HepG2 (cell line): ENCODE measurements at regions not wholly inside any gene's neighbourhood (a gene's known extent, or its start where the extent isn't known, plus 50 kb on each side); places are given as distances from the start of the nearest gene placed in this dataset.

ENCODE experiments used
- AGO1 ChIP-seq: fragments of 200-400 bp; formaldehyde crosslinking; IDR thresholded peaks from 2 replicates; pipeline ENCODE4 v1.6.1; 2017; ENCODE audit warnings: mild to moderate bottlenecking, low read depth, low read length, moderate library complexity; ENCODE audit not compliant: poor library complexity, severe bottlenecking
- IKZF4 ChIP-seq: sonication (generic); formaldehyde crosslinking; IDR thresholded peaks from 2 replicates; pipeline ENCODE4 v1.5.1; 2020; ENCODE audit warnings: borderline replicate concordance, mild to moderate bottlenecking, low read depth, missing genetic modification reagents; ENCODE audit errors: not compliant biosample characterization
- IKZF5 ChIP-seq: IDR thresholded peaks from 2 replicates; pipeline ENCODE4 v1.6.1; 2018; ENCODE audit warnings: missing genetic modification reagents, mild to moderate bottlenecking, missing compliant biosample characterization
- MEIS1 ChIP-seq: sonication (generic); formaldehyde crosslinking; IDR thresholded peaks from 2 replicates; pipeline ENCODE4 v1.9.0; 2021; ENCODE audit warnings: mild to moderate bottlenecking, missing genetic modification reagents, moderate library complexity, borderline replicate concordance
- MTF1 ChIP-seq: sonication (generic); formaldehyde crosslinking; IDR thresholded peaks from 2 replicates; pipeline ENCODE4 v1.5.0; 2020; ENCODE audit warnings: missing genetic modification reagents
- NR2F2 ChIP-seq: IDR thresholded peaks from 2 replicates; pipeline ENCODE4 v1.6.1; 2012; ENCODE audit warnings: low read depth, inconsistent platforms, borderline replicate concordance
- POLR2AphosphoS2 ChIP-seq: IDR thresholded peaks from 2 replicates; pipeline ENCODE4 v1.6.1; 2011; ENCODE audit warnings: low read depth, low read length, improper control_type of control experiment
- SMYD3 ChIP-seq: sonication (generic); formaldehyde crosslinking; IDR thresholded peaks from 2 replicates; pipeline ENCODE4 v1.8.1; 2023; ENCODE audit warnings: mild to moderate bottlenecking, missing genetic modification reagents
- TARDBP ChIP-seq: sonication (generic); formaldehyde crosslinking; IDR thresholded peaks from 2 replicates; pipeline ENCODE4 v1.8.0; 2022; ENCODE audit warnings: mild to moderate bottlenecking, missing genetic modification reagents
- ZBTB20 ChIP-seq: sonication (generic); formaldehyde crosslinking; IDR thresholded peaks from 2 replicates; pipeline ENCODE4 v1.8.1; 2023; ENCODE audit warnings: missing genetic modification reagents, low read depth, mild to moderate bottlenecking, borderline replicate concordance
- ZBTB46 ChIP-seq: sonication (generic); formaldehyde crosslinking; IDR thresholded peaks from 2 replicates; pipeline ENCODE4 v1.4.0; 2020; ENCODE audit warnings: mild to moderate bottlenecking, missing genetic modification reagents, borderline replicate concordance
- ZEB1 ChIP-seq: IDR thresholded peaks from 2 replicates; pipeline ENCODE4 v1.6.1; 2012; ENCODE audit warnings: mild to moderate bottlenecking, low read depth, inconsistent platforms; ENCODE audit not compliant: insufficient replicate concordance
- ZFP62 ChIP-seq: sonication (generic); formaldehyde crosslinking; IDR thresholded peaks from 2 replicates; pipeline ENCODE4 v1.4.0; 2020; ENCODE audit warnings: missing genetic modification reagents
- ZNF510 ChIP-seq: sonication (generic); formaldehyde crosslinking; IDR thresholded peaks from 2 replicates; pipeline ENCODE4 v1.4.0; 2020; ENCODE audit warnings: low read depth, mild to moderate bottlenecking, missing genetic modification reagents
- ZNF562 ChIP-seq: sonication (generic); formaldehyde crosslinking; IDR thresholded peaks from 2 replicates; pipeline ENCODE4 v1.8.0; 2022; ENCODE audit warnings: missing genetic modification reagents, borderline replicate concordance

- TF ChIP-seq ZBTB46 (CRISPR knock-in tag), result no peak
- no peak for TF ChIP-seq IKZF5 (CRISPR knock-in tag)
- no peak for TF ChIP-seq ZFP62 (CRISPR knock-in tag)
- no peak for TF ChIP-seq MEIS1 (CRISPR knock-in tag)
- no peak for TF ChIP-seq SMYD3 (CRISPR knock-in tag)
- no peak for TF ChIP-seq ZNF562 (CRISPR knock-in tag)
- TF ChIP-seq IKZF4 (CRISPR knock-in tag), result no peak
- no peak for TF ChIP-seq ZNF510 (CRISPR knock-in tag)
- TF ChIP-seq ZBTB20, result no peak
- TF ChIP-seq AGO1, result no peak
- no peak for TF ChIP-seq POLR2AphosphoS2
- TF ChIP-seq TARDBP (CRISPR knock-in tag), result no peak
- TF ChIP-seq ZEB1, result no peak
- no peak for TF ChIP-seq NR2F2
- TF ChIP-seq MTF1 (CRISPR knock-in tag), result no peak
- TF ChIP-seq, all 625 proteins: peak for 0
These were observed 138.0 kb upstream of the KIRREL3 start (continued) for GRCh38 chr11:127138613-127139012.
